Endothelial cell of umbilical vein (primary cell): ENCODE measurements at regions not wholly inside any gene's neighbourhood (a gene's known extent, or its start where the extent isn't known, plus 50 kb on each side); places are given as distances from the start of the nearest gene placed in this dataset.

Experiments
- BruUV-seq: library from RNA; stranded (reverse); fragments of 400-500 nt; replicated peaks from 2 replicates; lab custom pipeline; 2021; lab: Mats Ljungman, UMichigan
- CTCF ChIA-PET: fragments of 300-600, 350-600 bp; sonication (Branson Sonifier 250); formaldehyde crosslinking; loops from one replicate; lab custom pipeline; 2021; ENCODE audit warnings: antibody characterized with exemption, inconsistent platforms; lab: Charles Lee
- POLR2A ChIA-PET: fragments of 300-600, 350-600 bp; sonication (Branson Sonifier 250); formaldehyde crosslinking; loops from one replicate; lab custom pipeline; 2021; ENCODE audit warnings: antibody characterized with exemption, inconsistent platforms; lab: Charles Lee
- DNase-seq: peaks from one replicate; pipeline ENCODE4 v3.0.0-alpha.2; 2011; ENCODE audit warnings: low read depth, low spot score
- FAIRE-seq: peaks from 2 replicates; lab custom pipeline; 2011; peaks lifted over from hg19 to GRCh38; lab: Jason Lieb, UNC
- H2AFZ ChIP-seq: 2 replicates; pipeline ENCODE4 v1.6.0; 2012; ENCODE audit warnings: low read depth, low read length, control low read depth, inconsistent platforms
- H3K27ac ChIP-seq: 2 replicates; pipeline ENCODE4 v1.5.1; 2011; ENCODE audit warnings: low read depth, mild to moderate bottlenecking, control low read depth, low read length, moderate library complexity; ENCODE audit not compliant: insufficient read depth
- H3K27me3 ChIP-seq, 2 experiments: 2 replicates each; pipeline versions ENCODE4 v1.6.0 to v1.6.1; 2011; ENCODE audit warnings: low read length in 2 of 2, mixed read lengths in 1 of 2; ENCODE audit not compliant: control insufficient read depth in 2 of 2, insufficient read depth in 2 of 2
- H3K36me3 ChIP-seq, 2 experiments: 2 replicates in 1 of 2; 3 replicates in 1 of 2; pipeline ENCODE4 v1.5.1; 2011; ENCODE audit warnings: low read length in 2 of 2, mild to moderate bottlenecking in 1 of 2, moderate library complexity in 1 of 2; ENCODE audit not compliant: control insufficient read depth in 2 of 2, insufficient read depth in 2 of 2; ENCODE audit errors: extremely low read depth in 1 of 2
- H3K4me1 ChIP-seq: 3 replicates; pipeline ENCODE4 v1.5.1; 2011; ENCODE audit warnings: mild to moderate bottlenecking, low read length; ENCODE audit not compliant: control insufficient read depth, insufficient read depth; ENCODE audit errors: extremely low read depth
- H3K4me2 ChIP-seq: 2 replicates; pipeline ENCODE4 v1.6.1; 2011; ENCODE audit warnings: low read length, control low read depth, mixed read lengths; ENCODE audit not compliant: insufficient read depth
- H3K4me3 ChIP-seq, 3 experiments: fragments of 200-600 bp in 1 of 3; sonication (generic), shearing (Covaris generic) in 1 of 3; replicated peaks in 1 of 3; 2 replicates each; pipeline ENCODE4 v1.5.1; 2011 to 2016; ENCODE audit warnings: control low read depth in 3 of 3, low read length in 3 of 3, mild to moderate bottlenecking in 2 of 3, inconsistent platforms in 1 of 3, low read depth in 1 of 3, moderate library complexity in 1 of 3; ENCODE audit not compliant: insufficient read depth in 1 of 3
- H3K79me2 ChIP-seq: 2 replicates; pipeline ENCODE4 v1.6.0; 2012; ENCODE audit warnings: low read length, inconsistent platforms; ENCODE audit not compliant: control insufficient read depth, insufficient read depth
- H3K9ac ChIP-seq: replicated peaks from 2 replicates; pipeline ENCODE3; 2011; ENCODE audit warnings: low read length, control low read depth; ENCODE audit not compliant: insufficient read depth; ENCODE audit errors: extremely low read depth
- H3K9me1 ChIP-seq: replicated peaks from 3 replicates; pipeline ENCODE4 v1.6.0; 2011; ENCODE audit warnings: mild to moderate bottlenecking, low read length; ENCODE audit not compliant: control insufficient read depth, insufficient read depth; ENCODE audit errors: extremely low read depth
- H3K9me3 ChIP-seq: replicated peaks from 2 replicates; pipeline ENCODE4 v1.5.1; 2012; ENCODE audit warnings: low read length, inconsistent platforms; ENCODE audit not compliant: control insufficient read depth, insufficient read depth
- H4K20me1 ChIP-seq: replicated peaks from 2 replicates; pipeline ENCODE3; 2011; ENCODE audit warnings: mild to moderate bottlenecking, low read length; ENCODE audit not compliant: control insufficient read depth, insufficient read depth; ENCODE audit errors: extremely low read depth
- JUN ChIP-seq: IDR thresholded peaks from 2 replicates; pipeline ENCODE4 v1.6.1; 2011; ENCODE audit warnings: borderline replicate concordance, low read depth; ENCODE audit not compliant: insufficient read length, insufficient read depth
- POLR2A ChIP-seq: IDR thresholded peaks from 2 replicates; pipeline ENCODE4 v1.6.1; 2012; ENCODE audit warnings: low read depth, mild to moderate bottlenecking, control low read depth, low read length
- POLR2AphosphoS5 ChIP-seq: IDR thresholded peaks from 2 replicates; pipeline ENCODE4 v1.6.1; 2012; ENCODE audit warnings: low read depth, mild to moderate bottlenecking, control low read depth, low read length, moderate library complexity; ENCODE audit not compliant: insufficient read depth
- dilution Hi-C: fragments of 300-500 bp; cut with MboI; formaldehyde crosslinking; loops from one replicate; pipeline ENCODE4 v1.15.0; 2019; ENCODE audit warnings: low sequenced_read_pairs; ENCODE audit not compliant: extremely low pct_ligation_motif_present
- intact Hi-C: fragments of 100-400 bp; cut with micrococcal nuclease; formaldehyde crosslinking; loops from one replicate; pipeline ENCODE4 v1.10.0; 2022

GRCh38 chr3:150273396-150273795 lies 134.7 kb upstream of the TSC22D2 start:
- Histone ChIP-seq H3K9me3 (no peaks in the 10 kb centered on the region), H3K79me2 (no peaks in the 10 kb centered on the region), H3K4me2 (no peak overlapping the region), H3K4me1 (peaks cover 10% of the 10 kb centered on the region), H3K9me1 (no peaks in the 10 kb centered on the region), H3K4me3 (no peak overlapping the region), H3K9ac (no peak overlapping the region), H2AFZ (no peak overlapping the region), H3K27me3 (no peaks in the 10 kb centered on the region), H3K27ac (no peak overlapping the region), H3K36me3 (no peaks in the 10 kb centered on the region), H4K20me1 (no peaks in the 10 kb centered on the region)
- BruUV-seq: no TSS peak
- intact Hi-C loops (no loop called here), dilution Hi-C loops (no loop called here)
- TF ChIP-seq JUN (no peak), POLR2AphosphoS5 (no peak)
- CTCF ChIA-PET: no interaction called here
- DNase-seq (no peak), FAIRE-seq (no peak)
- POLR2A ChIA-PET: interaction anchor here (0.6 kb wide), 1 partner anchor 451 kb away, joined by 10 read pairs; no protein-coding TSS in a partner anchor

GRCh38 chr3:150271591-150271960 lies 136.5 kb upstream of the TSC22D2 start:
- FAIRE-seq (no peak), DNase-seq (peak; percentile 15)
- CTCF ChIA-PET: interaction anchor here (2.0 kb wide), 1 partner anchor 15 kb away, joined by 6 read pairs; no protein-coding TSS in a partner anchor
- H3K9me3 ChIP-seq: no peaks in the 10 kb centered on the region
- intact Hi-C loops (no loop called here), dilution Hi-C loops (no loop called here)
- no peak overlapping the region for H3K4me2 ChIP-seq
- no peaks in the 10 kb centered on the region for H3K36me3 ChIP-seq
- H4K20me1 ChIP-seq: no peaks in the 10 kb centered on the region
- H3K27ac ChIP-seq: no peak overlapping the region
- H3K4me1 ChIP-seq: no peaks in the 10 kb centered on the region
- no peak overlapping the region for H3K9ac ChIP-seq
- H2AFZ ChIP-seq: no peak overlapping the region
- BruUV-seq: no TSS peak
- H3K9me1 ChIP-seq: no peaks in the 10 kb centered on the region
- POLR2A ChIA-PET: no interaction called here
- no peak for TF ChIP-seq POLR2A
- H3K79me2 ChIP-seq: no peaks in the 10 kb centered on the region
- H3K27me3 ChIP-seq: no peaks in the 10 kb centered on the region
- H3K4me3 ChIP-seq: no peak overlapping the region
